GM23338 (cell line): ENCODE measurements at regions not wholly inside any gene's neighbourhood (a gene's known extent, or its start where the extent isn't known, plus 50 kb on each side); places are given as distances from the start of the nearest gene placed in this dataset.

Experiments
- CREB1 ChIP-seq: fragments of 250-450 bp; sonication (Bioruptor Pico); IDR thresholded peaks from 2 replicates; pipeline ENCODE4 v1.5.0; 2020; ENCODE audit warnings: low read depth, mild to moderate bottlenecking, moderate library complexity
- EZH2 ChIP-seq: fragments of 200-600 bp; sonication (generic); IDR thresholded peaks from one replicate; pipeline ENCODE4 v1.8.0; 2017; ENCODE audit warnings: antibody characterized with exemption, mild to moderate bottlenecking, low read depth; ENCODE audit not compliant: unreplicated experiment
- EZH2phosphoT487 ChIP-seq: fragments of 200-600 bp; sonication (generic); IDR thresholded peaks from one replicate; pipeline ENCODE4 v1.8.1; 2018; ENCODE audit warnings: antibody characterized with exemption; ENCODE audit not compliant: unreplicated experiment
- JUNB ChIP-seq: IDR thresholded peaks from one replicate; pipeline ENCODE4 v1.6.1; 2016; ENCODE audit warnings: antibody characterized with exemption; ENCODE audit not compliant: unreplicated experiment
- NANOG ChIP-seq: IDR thresholded peaks from 2 replicates; pipeline ENCODE4 v1.6.1; 2016; ENCODE audit warnings: antibody characterized with exemption, borderline replicate concordance
- POLR2AphosphoS5 ChIP-seq: IDR thresholded peaks from 2 replicates; pipeline ENCODE4 v1.6.1; 2016; ENCODE audit warnings: antibody characterized with exemption, low read depth
- ZNF331 ChIP-seq: fragments of 250-450 bp; sonication (Bioruptor Pico); IDR thresholded peaks from 2 replicates; pipeline ENCODE4 v1.5.0; 2020; ENCODE audit warnings: low read depth, mild to moderate bottlenecking, moderate library complexity
- TF ChIP-seq, protein P1 (sequence below), 2 experiments: fragments of 200-600 bp in 1 of 2; sonication (generic) in 1 of 2; conservative IDR thresholded peaks; 2 replicates each; pipeline versions ENCODE4 v1.5.1 to v1.6.1; 2016 to 2017; ENCODE audit warnings: antibody characterized with exemption in 2 of 2, low read depth in 2 of 2, mild to moderate bottlenecking in 2 of 2, moderate library complexity in 1 of 2
- TF ChIP-seq, protein P2 (sequence below): IDR thresholded peaks from one replicate; pipeline ENCODE4 v1.6.1; 2018; ENCODE audit warnings: antibody characterized with exemption; ENCODE audit not compliant: unreplicated experiment

DNA sequence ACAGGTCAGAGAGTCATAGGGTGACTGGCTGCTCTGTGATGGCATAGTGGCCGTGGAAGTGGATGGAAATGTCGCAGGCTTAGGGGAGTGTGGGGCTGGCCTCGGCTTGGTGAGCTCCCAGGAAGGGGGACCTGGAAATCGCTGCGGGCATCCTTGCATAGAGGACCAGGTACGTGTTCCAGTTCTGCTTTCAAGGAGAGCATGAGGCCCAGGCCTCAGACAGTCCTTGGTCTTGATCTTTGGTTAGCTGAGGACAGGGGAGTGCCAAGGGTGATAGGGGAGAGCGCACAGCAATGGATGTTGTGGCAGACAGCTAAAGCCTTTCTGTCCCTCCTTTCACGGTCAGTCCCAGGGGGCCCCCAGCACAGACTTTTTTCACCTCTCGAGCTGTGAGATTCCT, 110.5 kb downstream of the SNRPN start:
- TF ChIP-seq, protein P1, sequence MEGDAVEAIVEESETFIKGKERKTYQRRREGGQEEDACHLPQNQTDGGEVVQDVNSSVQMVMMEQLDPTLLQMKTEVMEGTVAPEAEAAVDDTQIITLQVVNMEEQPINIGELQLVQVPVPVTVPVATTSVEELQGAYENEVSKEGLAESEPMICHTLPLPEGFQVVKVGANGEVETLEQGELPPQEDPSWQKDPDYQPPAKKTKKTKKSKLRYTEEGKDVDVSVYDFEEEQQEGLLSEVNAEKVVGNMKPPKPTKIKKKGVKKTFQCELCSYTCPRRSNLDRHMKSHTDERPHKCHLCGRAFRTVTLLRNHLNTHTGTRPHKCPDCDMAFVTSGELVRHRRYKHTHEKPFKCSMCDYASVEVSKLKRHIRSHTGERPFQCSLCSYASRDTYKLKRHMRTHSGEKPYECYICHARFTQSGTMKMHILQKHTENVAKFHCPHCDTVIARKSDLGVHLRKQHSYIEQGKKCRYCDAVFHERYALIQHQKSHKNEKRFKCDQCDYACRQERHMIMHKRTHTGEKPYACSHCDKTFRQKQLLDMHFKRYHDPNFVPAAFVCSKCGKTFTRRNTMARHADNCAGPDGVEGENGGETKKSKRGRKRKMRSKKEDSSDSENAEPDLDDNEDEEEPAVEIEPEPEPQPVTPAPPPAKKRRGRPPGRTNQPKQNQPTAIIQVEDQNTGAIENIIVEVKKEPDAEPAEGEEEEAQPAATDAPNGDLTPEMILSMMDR (conservative IDR thresholded peaks at IDR 0.05; ENCODE audit: low read depth in 2 of 2), result no peak
- TF ChIP-seq EZH2 (no peak), CREB1 (no peak), POLR2AphosphoS5 (no peak), EZH2phosphoT487 (no peak), JUNB (no peak), ZNF331 (CRISPR knock-in tag) (no peak), NANOG (no peak)
- TF ChIP-seq, protein P2, sequence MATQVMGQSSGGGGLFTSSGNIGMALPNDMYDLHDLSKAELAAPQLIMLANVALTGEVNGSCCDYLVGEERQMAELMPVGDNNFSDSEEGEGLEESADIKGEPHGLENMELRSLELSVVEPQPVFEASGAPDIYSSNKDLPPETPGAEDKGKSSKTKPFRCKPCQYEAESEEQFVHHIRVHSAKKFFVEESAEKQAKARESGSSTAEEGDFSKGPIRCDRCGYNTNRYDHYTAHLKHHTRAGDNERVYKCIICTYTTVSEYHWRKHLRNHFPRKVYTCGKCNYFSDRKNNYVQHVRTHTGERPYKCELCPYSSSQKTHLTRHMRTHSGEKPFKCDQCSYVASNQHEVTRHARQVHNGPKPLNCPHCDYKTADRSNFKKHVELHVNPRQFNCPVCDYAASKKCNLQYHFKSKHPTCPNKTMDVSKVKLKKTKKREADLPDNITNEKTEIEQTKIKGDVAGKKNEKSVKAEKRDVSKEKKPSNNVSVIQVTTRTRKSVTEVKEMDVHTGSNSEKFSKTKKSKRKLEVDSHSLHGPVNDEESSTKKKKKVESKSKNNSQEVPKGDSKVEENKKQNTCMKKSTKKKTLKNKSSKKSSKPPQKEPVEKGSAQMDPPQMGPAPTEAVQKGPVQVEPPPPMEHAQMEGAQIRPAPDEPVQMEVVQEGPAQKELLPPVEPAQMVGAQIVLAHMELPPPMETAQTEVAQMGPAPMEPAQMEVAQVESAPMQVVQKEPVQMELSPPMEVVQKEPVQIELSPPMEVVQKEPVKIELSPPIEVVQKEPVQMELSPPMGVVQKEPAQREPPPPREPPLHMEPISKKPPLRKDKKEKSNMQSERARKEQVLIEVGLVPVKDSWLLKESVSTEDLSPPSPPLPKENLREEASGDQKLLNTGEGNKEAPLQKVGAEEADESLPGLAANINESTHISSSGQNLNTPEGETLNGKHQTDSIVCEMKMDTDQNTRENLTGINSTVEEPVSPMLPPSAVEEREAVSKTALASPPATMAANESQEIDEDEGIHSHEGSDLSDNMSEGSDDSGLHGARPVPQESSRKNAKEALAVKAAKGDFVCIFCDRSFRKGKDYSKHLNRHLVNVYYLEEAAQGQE, result no peak
